WI38 (cell line): ENCODE measurements at regions not wholly inside any gene's neighbourhood (a gene's known extent, or its start where the extent isn't known, plus 50 kb on each side); places are given as distances from the start of the nearest gene placed in this dataset.
"Not testable (repeated sequence)": the region's sequence is repeated elsewhere in the genome, so short reads cannot be mapped to it uniquely, and the experiment has no call there.

Source experiments
- H3K4me3 ChIP-seq: 2 replicates; pipeline ENCODE4 v1.5.1; 2011; ENCODE audit warnings: low read depth, mild to moderate bottlenecking, control low read depth, low read length
- TF ChIP-seq, protein P1 (sequence below): IDR thresholded peaks from 2 replicates; pipeline ENCODE4 v1.5.1; 2012; ENCODE audit warnings: low read depth, mild to moderate bottlenecking, control low read depth, low read length

DNA sequence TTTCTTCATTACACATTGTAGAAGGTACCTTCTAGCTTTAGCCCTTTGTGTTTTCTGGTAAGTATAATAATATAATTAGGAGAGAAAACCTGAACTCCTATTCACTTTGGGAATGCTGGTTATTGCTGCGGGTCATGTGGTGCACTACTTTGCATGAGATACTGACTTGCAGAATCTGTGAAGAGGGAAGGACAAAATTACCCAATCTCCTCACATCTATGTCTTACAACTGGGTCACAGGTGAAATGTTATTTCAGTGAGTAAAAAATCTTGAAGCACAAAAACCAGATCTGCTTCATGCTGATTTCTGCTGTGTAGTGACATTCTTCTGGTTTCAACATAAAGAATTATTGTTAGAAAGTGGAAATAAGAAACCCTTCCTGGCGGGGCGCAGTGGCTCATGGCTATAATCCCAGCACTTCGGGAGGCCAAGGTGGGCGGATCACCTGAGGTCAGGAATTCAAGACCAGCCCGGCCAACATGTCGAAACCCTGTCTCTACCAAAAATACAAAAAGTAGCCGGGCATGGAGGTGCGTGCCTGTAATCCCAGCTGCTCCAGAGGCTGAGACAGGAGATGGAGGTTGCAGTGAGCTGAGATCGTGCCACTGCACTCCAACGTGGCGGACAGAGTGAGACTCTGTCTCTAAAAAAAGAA, 211.0 kb upstream of the REG3G start:
- H3K4me3 ChIP-seq = no peak overlapping the region
- TF ChIP-seq, protein P1, sequence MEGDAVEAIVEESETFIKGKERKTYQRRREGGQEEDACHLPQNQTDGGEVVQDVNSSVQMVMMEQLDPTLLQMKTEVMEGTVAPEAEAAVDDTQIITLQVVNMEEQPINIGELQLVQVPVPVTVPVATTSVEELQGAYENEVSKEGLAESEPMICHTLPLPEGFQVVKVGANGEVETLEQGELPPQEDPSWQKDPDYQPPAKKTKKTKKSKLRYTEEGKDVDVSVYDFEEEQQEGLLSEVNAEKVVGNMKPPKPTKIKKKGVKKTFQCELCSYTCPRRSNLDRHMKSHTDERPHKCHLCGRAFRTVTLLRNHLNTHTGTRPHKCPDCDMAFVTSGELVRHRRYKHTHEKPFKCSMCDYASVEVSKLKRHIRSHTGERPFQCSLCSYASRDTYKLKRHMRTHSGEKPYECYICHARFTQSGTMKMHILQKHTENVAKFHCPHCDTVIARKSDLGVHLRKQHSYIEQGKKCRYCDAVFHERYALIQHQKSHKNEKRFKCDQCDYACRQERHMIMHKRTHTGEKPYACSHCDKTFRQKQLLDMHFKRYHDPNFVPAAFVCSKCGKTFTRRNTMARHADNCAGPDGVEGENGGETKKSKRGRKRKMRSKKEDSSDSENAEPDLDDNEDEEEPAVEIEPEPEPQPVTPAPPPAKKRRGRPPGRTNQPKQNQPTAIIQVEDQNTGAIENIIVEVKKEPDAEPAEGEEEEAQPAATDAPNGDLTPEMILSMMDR = no peak

DNA sequence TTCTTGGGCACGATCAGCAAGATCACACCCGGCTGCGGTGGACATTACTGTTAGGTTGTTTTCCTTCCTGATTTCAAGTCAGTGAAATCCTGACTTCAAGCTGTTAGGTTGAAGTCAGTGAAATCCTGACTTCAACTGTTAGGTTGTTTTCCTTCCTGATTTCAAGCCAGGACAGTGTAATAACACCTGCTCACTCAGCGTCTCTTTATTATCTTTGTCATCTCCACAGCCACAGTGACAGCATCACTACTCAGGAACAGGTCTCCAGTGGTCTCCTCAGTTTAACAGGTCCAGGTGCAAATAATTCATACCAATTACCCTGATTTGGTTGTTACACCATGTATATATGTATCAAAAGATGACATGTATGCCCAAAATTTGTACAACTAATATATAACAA, 208.1 kb upstream of the REG3G start:
- H3K4me3 ChIP-seq = no peak overlapping the region
- TF ChIP-seq, protein P1 = no peak

DNA sequence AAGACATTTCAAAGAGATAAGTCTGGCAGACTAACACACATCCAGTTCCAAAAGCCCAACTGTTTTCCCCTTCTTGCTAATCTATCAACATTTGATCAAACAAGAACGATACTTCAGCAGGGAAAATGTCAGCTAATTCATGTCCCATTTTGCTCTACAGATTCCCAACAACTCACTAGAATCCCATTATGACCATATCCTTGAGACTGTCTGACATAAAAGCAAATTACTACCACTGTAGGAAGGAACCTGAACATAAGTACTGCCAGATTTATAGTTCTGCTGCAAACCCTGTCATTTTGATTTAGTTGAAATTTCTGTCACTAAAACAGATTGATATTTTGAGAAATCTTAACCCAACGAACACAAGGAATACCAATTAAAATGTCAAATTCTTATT, 193.0 kb upstream of the REG3G start:
- TF ChIP-seq, protein P1 = no peak
- no peak overlapping the region for H3K4me3 ChIP-seq

DNA sequence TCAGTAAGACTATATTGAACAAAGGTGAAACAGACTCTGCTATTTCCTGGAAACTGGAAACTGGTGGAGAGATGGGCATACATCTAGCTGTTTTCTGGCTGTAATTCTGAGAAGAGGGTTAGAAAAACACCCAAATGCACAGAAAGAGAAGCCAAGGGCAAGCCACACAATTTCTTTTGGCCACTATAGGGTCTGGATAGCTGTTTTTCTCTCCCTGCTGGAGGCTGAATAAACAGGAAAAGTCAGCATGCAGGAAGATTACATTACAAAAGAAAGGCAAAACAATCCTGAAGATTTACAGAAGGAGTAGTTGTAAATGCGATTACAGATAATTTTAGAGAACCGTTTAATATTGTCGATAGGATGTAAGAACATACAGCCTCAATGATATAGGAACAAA, 186.2 kb upstream of the REG3G start:
- no peak overlapping the region for H3K4me3 ChIP-seq
- TF ChIP-seq, protein P1 = no peak

DNA sequence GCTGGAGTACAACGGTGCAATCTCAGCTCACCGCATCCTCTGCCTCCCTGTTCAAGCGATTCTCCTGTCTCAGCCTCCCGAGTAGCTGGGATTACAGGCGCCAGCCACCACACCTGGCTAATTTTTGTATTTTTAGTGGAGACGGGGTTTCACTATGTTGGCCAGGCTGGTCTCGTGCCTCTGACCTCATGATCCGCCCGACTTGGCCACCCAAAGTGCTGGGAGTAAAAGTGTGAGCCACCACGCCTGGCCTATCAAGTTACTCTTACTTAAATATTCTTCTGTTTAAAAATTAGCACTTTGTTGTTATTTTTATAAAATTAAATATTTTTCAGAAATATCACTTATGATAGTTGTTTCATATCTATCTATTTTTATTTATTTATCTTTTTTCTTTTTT, 185.2 kb upstream of the REG3G start:
- H3K4me3 ChIP-seq = not testable (repeated sequence)

DNA sequence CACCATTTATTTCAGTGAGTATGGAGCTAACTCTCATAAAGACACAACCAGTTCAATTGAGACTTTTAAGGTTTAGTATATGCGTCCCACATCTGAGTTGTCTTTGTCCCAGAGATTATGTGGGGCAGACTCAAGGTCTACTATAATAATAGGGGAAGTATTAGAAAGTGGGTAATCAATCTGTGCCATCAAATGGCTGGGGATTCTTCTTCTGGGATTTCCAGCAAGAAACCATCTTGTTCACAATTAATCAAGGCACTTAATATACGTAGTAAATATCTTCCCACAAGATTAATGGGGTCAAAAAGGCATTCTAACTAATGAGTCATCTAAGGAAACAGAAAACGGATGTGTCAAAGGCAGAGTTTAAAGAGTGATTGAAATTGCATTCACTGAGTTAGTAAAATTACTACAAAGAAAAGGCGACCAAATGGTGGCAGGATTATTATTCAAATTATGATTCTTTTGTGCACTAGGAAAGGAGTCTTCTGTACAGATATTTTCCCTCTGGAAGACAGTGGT, 179.8 kb upstream of the REG3G start:
- no peak overlapping the region for H3K4me3 ChIP-seq
- TF ChIP-seq, protein P1 = no peak

DNA sequence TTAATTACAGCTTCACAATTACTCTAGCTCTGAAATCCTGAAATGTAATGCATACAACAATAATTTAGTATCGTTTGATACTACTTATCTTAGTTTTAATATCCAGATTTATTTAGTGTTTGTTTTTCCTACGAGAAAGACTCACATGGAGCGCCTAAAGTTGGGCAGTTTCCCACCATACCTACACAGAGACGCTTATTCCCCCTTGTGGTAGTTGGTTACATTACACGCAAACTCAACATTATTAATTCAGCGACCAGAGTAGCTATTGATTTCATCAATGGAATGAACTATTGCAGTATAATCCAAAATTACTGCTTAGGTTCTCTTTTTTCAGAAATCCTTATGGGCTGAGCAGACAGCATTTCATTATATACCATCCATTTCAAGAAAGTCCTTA, 164.0 kb upstream of the REG3G start:
- TF ChIP-seq, protein P1 = no peak
- no peak overlapping the region for H3K4me3 ChIP-seq

DNA sequence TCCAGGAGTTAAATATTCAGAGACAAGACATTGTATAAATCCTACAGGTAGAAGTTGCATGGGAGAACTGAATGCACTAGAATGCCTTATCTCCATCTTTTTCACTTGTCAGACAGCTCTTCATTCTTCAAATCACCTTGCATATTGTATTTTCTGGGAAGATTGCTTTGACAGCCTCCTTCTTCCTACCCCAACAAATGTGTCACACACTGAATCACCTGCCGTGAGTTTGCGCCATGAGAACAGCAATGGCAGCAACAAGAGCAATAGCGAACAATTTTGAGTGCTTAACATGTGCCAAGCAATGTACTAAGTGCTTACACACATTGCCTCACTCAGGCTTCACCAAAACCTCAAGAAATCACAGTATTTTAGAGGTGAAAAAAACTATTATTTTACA, 161.3 kb upstream of the REG3G start:
- H3K4me3 ChIP-seq = no peak overlapping the region

More for the DNA sequence above, 161.3 kb upstream of the REG3G start:
- TF ChIP-seq, protein P1 = no peak
